ENCODE measurements at regions not wholly inside any gene's neighbourhood (a gene's known extent, or its start where the extent isn't known, plus 50 kb on each side); places are given as distances from the start of the nearest gene placed in this dataset.

GRCh38 chr2:152924722-152925121 is 206.3 kb downstream of the ARL6IP6 start:
- TF ChIP-seq CTCF (IDR thresholded peaks at IDR 0.05) = no peak
- TF ChIP-seq POLR2A (IDR thresholded peaks at IDR 0.05) = no peak
